ENCODE measurements at regions not wholly inside any gene's neighbourhood (a gene's known extent, or its start where the extent isn't known, plus 50 kb on each side); places are given as distances from the start of the nearest gene placed in this dataset.

DNA sequence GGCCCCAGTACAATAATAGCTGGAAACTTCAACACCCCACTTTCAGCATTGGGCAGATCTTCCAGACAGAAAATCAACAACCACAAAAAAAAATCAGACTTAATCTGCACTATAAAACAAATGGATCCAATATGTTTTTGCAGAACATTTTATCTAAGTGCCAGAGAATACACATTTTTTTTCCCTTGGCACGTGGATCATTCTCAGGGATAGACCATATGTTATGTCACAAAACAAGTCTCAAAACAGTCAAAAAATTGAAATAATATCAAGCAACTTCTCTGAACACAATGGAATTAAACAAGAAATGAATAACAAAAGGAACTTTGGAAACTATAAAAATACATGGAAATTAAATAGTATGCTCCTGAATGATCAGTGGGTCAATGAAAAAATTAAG, 576.3 kb downstream of the PCDH19 start:
- Histone ChIP-seq H2BK5ac (ENCODE audit: low read depth, low read length) (no peak overlapping the region), H3K14ac (ENCODE audit: insufficient read length) (no peak overlapping the region), H3K9ac (replicated peaks in 1 of 4; ENCODE audit: extremely low read depth in 1 of 4, low read depth in 3 of 4, low read length in 3 of 4) (no peak overlapping the region), H3K4me1 (replicated peaks in 1 of 4; ENCODE audit: control insufficient read depth in 3 of 4, insufficient read depth in 4 of 4, low read length in 3 of 4) (no peaks in the 10 kb centered on the region), H2BK15ac (ENCODE audit: low read length) (no peak overlapping the region), H3K4ac (replicated peaks; ENCODE audit: insufficient read length, low read depth, low read length) (no peak overlapping the region), H2AFZ (ENCODE audit: low read length) (no peak overlapping the region), H3K23me2 (ENCODE audit: low read depth, low read length) (no peaks in the 10 kb centered on the region), H2BK120ac (replicated peaks; ENCODE audit: low read depth, low read length) (no peak overlapping the region), H4K91ac (replicated peaks; ENCODE audit: insufficient read length, low read length) (no peak overlapping the region), H2BK12ac (ENCODE audit: low read depth, low read length) (no peak overlapping the region), H3K79me2 (ENCODE audit: control insufficient read depth in 1 of 2, insufficient read depth in 2 of 2, low read length in 2 of 2) (no peaks in the 10 kb centered on the region), H4K5ac (ENCODE audit: insufficient read length, low read depth, low read length) (no peak overlapping the region), H3K4me3 (ENCODE audit: extremely low read depth in 1 of 4, insufficient read depth in 2 of 4, low read depth in 3 of 4, low read length in 4 of 4) (no peak overlapping the region), H2AK5ac (ENCODE audit: low read depth, low read length) (no peak overlapping the region), H3K4me2 (ENCODE audit: insufficient read depth in 1 of 2, low read depth in 2 of 2, low read length in 2 of 2) (no peak overlapping the region), H3K27ac (ENCODE audit: low read depth, low read length) (no peak overlapping the region), H3K23ac (ENCODE audit: insufficient read length) (no peak overlapping the region), H3K18ac (ENCODE audit: extremely low read depth, low read length) (no peak overlapping the region), H3K9me3 (ENCODE audit: insufficient read depth in 2 of 2, low read depth in 1 of 2, low read length in 1 of 2) (no peaks in the 10 kb centered on the region), H4K8ac (ENCODE audit: extremely low read depth, insufficient read depth, low read length) (no peak overlapping the region), H3K56ac (replicated peaks; ENCODE audit: insufficient read length, low read depth, low read length) (no peak overlapping the region), H3K79me1 (ENCODE audit: low read depth, low read length) (no peaks in the 10 kb centered on the region), H2BK20ac (ENCODE audit: low read length) (no peak overlapping the region), H3K27me3 (replicated peaks in 1 of 4; ENCODE audit: control insufficient read depth in 3 of 4, extremely low read depth in 1 of 4, insufficient read depth in 3 of 4, low read length in 3 of 4) (no peaks in the 10 kb centered on the region), H3K36me3 (ENCODE audit: control insufficient read depth in 2 of 4, insufficient read depth in 4 of 4, low read length in 3 of 4) (no peaks in the 10 kb centered on the region), H4K20me1 (replicated peaks in 1 of 2; ENCODE audit: control insufficient read depth in 1 of 2, insufficient read depth in 2 of 2, low read length in 2 of 2) (no peaks in the 10 kb centered on the region)
- FAIRE-seq (no peak), DNase-seq (ENCODE audit: low read depth in 1 of 2, low spot score in 2 of 2) (no peak)
- WGBS, 2 experiments (ENCODE audit: extremely low coverage in 1 of 2, insufficient coverage in 1 of 2, insufficient read length in 1 of 2, insufficient replicate concordance in 2 of 2, low coverage in 1 of 2, low lambda C conversion rate in 2 of 2, missing lambda C conversion rate in 1 of 2) = 93% methylated on average over 1 of the region's 1 CpG; no CpG with 5 or more reads in 1 of the 2 experiments
- POLR2A ChIA-PET (ENCODE audit: partially characterized antibody) = no interaction called here
- CTCF ChIA-PET (ENCODE audit: partially characterized antibody) = no interaction called here
- TF ChIP-seq ATF2 (IDR thresholded peaks at IDR 0.05; ENCODE audit: low read length) (no peak), ATF3 (IDR thresholded peaks at IDR 0.05; ENCODE audit: insufficient read depth, low read depth, low read length) (no peak)
- TF ChIP-seq, protein P1, sequence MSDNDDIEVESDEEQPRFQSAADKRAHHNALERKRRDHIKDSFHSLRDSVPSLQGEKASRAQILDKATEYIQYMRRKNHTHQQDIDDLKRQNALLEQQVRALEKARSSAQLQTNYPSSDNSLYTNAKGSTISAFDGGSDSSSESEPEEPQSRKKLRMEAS (IDR thresholded peaks at IDR 0.05) = no peak

Measured in H1 (cell line).